Fibroblast of lung (primary cell): ENCODE measurements at regions not wholly inside any gene's neighbourhood (a gene's known extent, or its start where the extent isn't known, plus 50 kb on each side); places are given as distances from the start of the nearest gene placed in this dataset.

ENCODE experiments used
- DNase-seq, 2 donors: peaks; one replicate each; pipeline versions ENCODE4 v3.0.0 to v3.0.0-alpha.2; 2010; ENCODE audit warnings: low read depth in 2 of 2
- H2AFZ ChIP-seq: 2 replicates; pipeline ENCODE4 v1.5.1; 2012; ENCODE audit warnings: low read length, control low read depth, inconsistent platforms
- H3K27ac ChIP-seq: 2 replicates; pipeline ENCODE4 v1.5.1; 2011; ENCODE audit warnings: low read length, control low read depth; ENCODE audit not compliant: insufficient read depth
- H3K27me3 ChIP-seq: 2 replicates; pipeline ENCODE4 v1.5.1; 2011; ENCODE audit warnings: mild to moderate bottlenecking, low read length; ENCODE audit not compliant: control insufficient read depth, insufficient read depth
- H3K36me3 ChIP-seq: 2 replicates; pipeline ENCODE4 v1.5.1; 2011; ENCODE audit warnings: low read length; ENCODE audit not compliant: control insufficient read depth, insufficient read depth
- H3K4me1 ChIP-seq: 2 replicates; pipeline ENCODE4 v1.5.1; 2011; ENCODE audit warnings: low read length; ENCODE audit not compliant: control insufficient read depth, insufficient read depth; ENCODE audit errors: extremely low read depth
- H3K4me2 ChIP-seq: 2 replicates; pipeline ENCODE4 v1.5.1; 2011; ENCODE audit warnings: low read length, control low read depth; ENCODE audit not compliant: insufficient read depth; ENCODE audit errors: extremely low read depth
- H3K4me3 ChIP-seq, 4 experiments: fragments of 200-600 bp in 1 of 4; sonication (generic) in 1 of 4; replicated peaks in 1 of 4; 2 replicates each; pipeline ENCODE4 v1.5.1; 2011 to 2016; ENCODE audit warnings: low read length in 4 of 4, low read depth in 3 of 4, mild to moderate bottlenecking in 3 of 4, control low read depth in 2 of 4, inconsistent platforms in 1 of 4, mixed read lengths in 1 of 4; ENCODE audit not compliant: insufficient read depth in 1 of 4; ENCODE audit errors: control extremely low read depth in 1 of 4
- H3K79me2 ChIP-seq: 2 replicates; pipeline ENCODE4 v1.5.1; 2012; ENCODE audit warnings: mild to moderate bottlenecking, low read length, inconsistent platforms; ENCODE audit not compliant: control insufficient read depth, insufficient read depth
- H3K9ac ChIP-seq: 2 replicates; pipeline ENCODE4 v1.5.1; 2011; ENCODE audit warnings: mild to moderate bottlenecking, low read length, control low read depth; ENCODE audit not compliant: insufficient read depth
- H3K9me3 ChIP-seq: 2 replicates; pipeline ENCODE4 v1.5.1; 2012; ENCODE audit warnings: low read depth, low read length; ENCODE audit not compliant: control insufficient read depth, insufficient read depth
- H4K20me1 ChIP-seq: 2 replicates; pipeline ENCODE4 v1.5.1; 2011; ENCODE audit warnings: low read length; ENCODE audit not compliant: control insufficient read depth, insufficient read depth; ENCODE audit errors: extremely low read depth
- EZH2 ChIP-seq: IDR thresholded peaks from 2 replicates; pipeline ENCODE4 v1.5.1; 2012; ENCODE audit warnings: low read length, control low read depth, mild to moderate bottlenecking; ENCODE audit errors: missing control alignments
- TF ChIP-seq, protein P1 (sequence below), 2 donors: IDR thresholded peaks in 1 of 2; conservative IDR thresholded peaks in 1 of 2; 1 replicate in 1 of 2; 2 replicates in 1 of 2; pipeline ENCODE4 v1.5.1; 2011 to 2012; ENCODE audit warnings: low read length in 2 of 2, control low read depth in 1 of 2, inconsistent platforms in 1 of 2, low read depth in 1 of 2, mild to moderate bottlenecking in 1 of 2

DNA sequence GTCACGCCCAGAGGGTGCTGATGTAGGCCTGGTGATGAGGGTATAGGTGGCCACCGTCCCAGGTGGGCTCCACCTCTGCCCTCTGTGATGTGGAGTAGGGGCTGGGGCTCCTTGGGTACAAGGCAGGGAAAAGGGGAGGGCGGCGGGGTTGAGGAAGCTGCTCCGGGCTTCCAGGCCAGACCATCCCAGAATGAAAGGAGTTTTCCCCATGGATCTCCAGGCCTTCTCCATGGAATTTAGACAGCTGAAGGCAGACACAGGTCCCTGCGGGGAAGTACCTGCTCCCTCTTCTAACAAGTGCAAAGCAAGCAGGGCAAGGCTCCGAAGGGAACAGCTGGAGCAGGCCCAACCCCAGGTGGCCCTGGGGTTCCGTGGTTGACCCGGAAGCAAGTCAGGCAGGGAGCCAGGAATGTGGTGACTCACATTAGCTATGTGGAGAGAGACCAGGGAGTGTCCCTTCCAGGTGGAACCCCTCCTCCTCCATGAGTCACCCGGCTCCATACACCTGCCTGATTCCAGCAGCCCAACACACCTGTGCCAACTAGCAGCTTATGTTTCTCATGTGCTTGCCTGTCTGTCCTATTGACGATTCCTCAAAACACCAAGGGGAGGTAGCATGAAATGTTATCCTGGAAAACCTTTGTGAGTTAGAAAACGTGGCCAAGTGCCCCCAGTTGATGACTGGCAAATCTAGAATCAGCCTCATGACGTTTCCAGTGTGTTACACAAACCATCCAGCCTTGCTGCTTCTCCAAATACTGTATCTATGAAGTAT is 59.7 kb upstream of the SNX9 start:
- H3K79me2 ChIP-seq, result no peaks in the 10 kb centered on the region
- no peak overlapping the region for H3K4me3 ChIP-seq
- H3K4me1 ChIP-seq, result peaks cover 33% of the 10 kb centered on the region
- no peak overlapping the region for H3K4me2 ChIP-seq
- H3K36me3 ChIP-seq, result no peaks in the 10 kb centered on the region
- H2AFZ ChIP-seq, result no peak overlapping the region
- H3K9ac ChIP-seq, result no peak overlapping the region
- TF ChIP-seq, protein P1, sequence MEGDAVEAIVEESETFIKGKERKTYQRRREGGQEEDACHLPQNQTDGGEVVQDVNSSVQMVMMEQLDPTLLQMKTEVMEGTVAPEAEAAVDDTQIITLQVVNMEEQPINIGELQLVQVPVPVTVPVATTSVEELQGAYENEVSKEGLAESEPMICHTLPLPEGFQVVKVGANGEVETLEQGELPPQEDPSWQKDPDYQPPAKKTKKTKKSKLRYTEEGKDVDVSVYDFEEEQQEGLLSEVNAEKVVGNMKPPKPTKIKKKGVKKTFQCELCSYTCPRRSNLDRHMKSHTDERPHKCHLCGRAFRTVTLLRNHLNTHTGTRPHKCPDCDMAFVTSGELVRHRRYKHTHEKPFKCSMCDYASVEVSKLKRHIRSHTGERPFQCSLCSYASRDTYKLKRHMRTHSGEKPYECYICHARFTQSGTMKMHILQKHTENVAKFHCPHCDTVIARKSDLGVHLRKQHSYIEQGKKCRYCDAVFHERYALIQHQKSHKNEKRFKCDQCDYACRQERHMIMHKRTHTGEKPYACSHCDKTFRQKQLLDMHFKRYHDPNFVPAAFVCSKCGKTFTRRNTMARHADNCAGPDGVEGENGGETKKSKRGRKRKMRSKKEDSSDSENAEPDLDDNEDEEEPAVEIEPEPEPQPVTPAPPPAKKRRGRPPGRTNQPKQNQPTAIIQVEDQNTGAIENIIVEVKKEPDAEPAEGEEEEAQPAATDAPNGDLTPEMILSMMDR (conservative IDR thresholded peaks at IDR 0.05 in 1 of 2, IDR thresholded peaks at IDR 0.05 in 1 of 2; ENCODE audit: low read depth in 1 of 2, low read length in 2 of 2), result no peak
- no peak for TF ChIP-seq EZH2
- H3K27me3 ChIP-seq, result no peaks in the 10 kb centered on the region
- no peaks in the 10 kb centered on the region for H4K20me1 ChIP-seq
- no peaks in the 10 kb centered on the region for H3K9me3 ChIP-seq
- peak; percentile 43 to 65 for DNase-seq
- peak overlapping the region; percentile 75 for H3K27ac ChIP-seq

DNA sequence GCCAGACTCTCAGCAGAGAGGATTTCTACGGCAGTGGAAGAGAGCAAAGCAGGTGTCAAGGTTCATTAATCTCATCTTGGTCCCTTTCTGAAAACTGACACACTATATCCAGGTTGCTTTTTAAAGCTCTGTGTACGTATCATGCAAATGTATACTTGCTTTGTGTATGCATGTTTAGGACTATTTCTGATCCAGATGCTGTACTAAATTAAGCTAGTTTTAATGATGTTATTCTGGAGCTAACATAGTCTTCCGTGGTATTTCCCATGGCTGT is 59.2 kb upstream of the SNX9 start:
- no peak for DNase-seq
- H3K9me3 ChIP-seq, result no peaks in the 10 kb centered on the region
- H3K9ac ChIP-seq, result no peak overlapping the region
- H3K79me2 ChIP-seq, result no peaks in the 10 kb centered on the region
- no peak overlapping the region for H2AFZ ChIP-seq
- no peaks in the 10 kb centered on the region for H3K36me3 ChIP-seq
- peak overlapping the region in 1 of 4 experiments; percentile 8 for H3K4me3 ChIP-seq
- peak overlapping the region; percentile 75 for H3K27ac ChIP-seq
- H3K4me2 ChIP-seq, result peak overlapping the region; percentile 26
- TF ChIP-seq, protein P1 (conservative IDR thresholded peaks at IDR 0.05 in 1 of 2, IDR thresholded peaks at IDR 0.05 in 1 of 2; ENCODE audit: low read depth in 1 of 2, low read length in 2 of 2), result no peak
- no peak for TF ChIP-seq EZH2
- peaks cover 33% of the 10 kb centered on the region for H3K4me1 ChIP-seq
- no peaks in the 10 kb centered on the region for H4K20me1 ChIP-seq
- H3K27me3 ChIP-seq, result no peaks in the 10 kb centered on the region

DNA sequence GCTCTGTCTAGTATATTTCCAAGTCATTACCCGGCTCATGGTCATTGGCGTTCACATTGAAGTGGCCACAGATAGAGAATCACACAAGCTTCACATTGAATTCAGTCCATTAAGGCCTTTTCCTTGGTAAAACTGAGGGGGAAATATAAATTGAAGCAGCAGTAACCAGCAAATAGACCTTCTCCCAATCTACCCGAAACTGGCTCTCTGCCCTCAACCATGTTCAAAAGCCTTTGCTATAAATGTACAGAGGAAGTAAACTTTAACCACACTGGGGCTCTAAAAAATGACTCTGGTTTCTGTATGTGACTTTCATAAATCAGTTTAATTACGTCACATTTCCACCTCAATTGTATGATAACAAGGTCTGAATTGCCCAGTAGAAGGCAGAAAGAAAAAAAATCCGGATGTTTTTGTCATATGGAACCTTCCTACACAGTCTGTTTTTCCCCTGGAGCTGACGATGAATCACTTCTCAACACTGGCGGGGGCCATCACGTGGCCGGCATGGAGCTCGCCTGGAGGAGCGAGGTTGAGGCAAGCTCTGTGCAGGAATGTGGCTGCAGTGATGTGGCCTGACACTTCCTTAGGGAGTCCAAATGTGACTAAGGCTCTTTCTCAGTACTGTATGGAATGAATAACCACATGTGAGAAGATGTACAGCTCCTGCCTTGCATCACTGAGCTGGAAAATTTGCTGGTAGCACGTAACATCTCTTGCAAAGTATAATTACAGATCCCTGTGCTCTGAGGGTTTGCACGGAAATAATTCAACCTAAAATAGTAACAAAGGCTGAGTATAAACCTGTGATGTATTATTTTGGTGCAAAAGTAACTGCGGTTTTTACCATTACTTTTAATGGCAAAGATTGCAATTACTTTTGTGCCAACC is 58.6 kb upstream of the SNX9 start:
- Histone ChIP-seq H3K9me3 (no peaks in the 10 kb centered on the region), H3K36me3 (no peaks in the 10 kb centered on the region), H2AFZ (no peak overlapping the region), H3K4me3 (peak overlapping the region in 1 of 4 experiments; percentile 8), H4K20me1 (no peaks in the 10 kb centered on the region), H3K27ac (peak overlapping the region; percentile 89), H3K4me2 (peak overlapping the region; percentile 26), H3K27me3 (no peaks in the 10 kb centered on the region), H3K9ac (no peak overlapping the region), H3K79me2 (no peaks in the 10 kb centered on the region), H3K4me1 (peaks cover 33% of the 10 kb centered on the region)
- DNase-seq, result peak; percentile 99 to 100
- no peak for TF ChIP-seq EZH2
- TF ChIP-seq, protein P1 (conservative IDR thresholded peaks at IDR 0.05 in 1 of 2, IDR thresholded peaks at IDR 0.05 in 1 of 2; ENCODE audit: low read depth in 1 of 2, low read length in 2 of 2), result no peak
